Stimulated activated CD4-positive, alpha-beta T cell treated with anti-CD3 and anti-CD28 coated beads, Interleukin-15, amount 100 ng/mL, for 24 hours (primary cell): ENCODE measurements at regions not wholly inside any gene's neighbourhood (a gene's known extent, or its start where the extent isn't known, plus 50 kb on each side); places are given as distances from the start of the nearest gene placed in this dataset.

Experiments used
- DNase-seq: peaks from one replicate; pipeline ENCODE4 v3.0.0-alpha.2; 2020

GRCh38 chr1:240667351-240667750 lies 55.4 kb upstream of the GREM2 start:
- no peak for DNase-seq

- no peak for DNase-seq
Measured at GRCh38 chr1:240666568-240667198, 54.7 kb upstream of the GREM2 start.

- DNase-seq, result no peak
Measured at GRCh38 chr1:240663169-240663879, 51.4 kb upstream of the GREM2 start.
